ENCODE measurements at regions not wholly inside any gene's neighbourhood (a gene's known extent, or its start where the extent isn't known, plus 50 kb on each side); places are given as distances from the start of the nearest gene placed in this dataset.
"Not testable (repeated sequence)": the region's sequence is repeated elsewhere in the genome, so short reads cannot be mapped to it uniquely, and the experiment has no call there.

DNA sequence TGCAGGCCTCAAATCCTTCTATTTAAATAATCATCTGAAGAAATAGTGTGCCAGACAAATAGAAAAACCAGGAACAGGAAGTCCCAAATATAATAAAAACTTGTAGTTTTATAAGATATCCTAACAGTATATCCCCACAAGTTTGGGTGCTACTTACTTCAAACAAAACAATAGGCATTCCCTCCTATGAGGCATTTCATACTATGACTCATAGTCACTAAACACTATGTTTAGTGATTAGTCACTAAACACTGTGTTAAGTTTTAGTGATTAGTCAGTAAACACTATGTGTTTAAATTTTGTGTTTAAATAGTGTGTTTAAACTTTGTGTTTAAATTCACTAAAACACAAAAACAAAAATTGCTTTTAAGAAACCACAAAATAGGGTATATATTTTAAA, 407.0 kb upstream of the CDH19 start:
- DNase-seq (ENCODE audit: low read depth, low spot score) = no peak

DNA sequence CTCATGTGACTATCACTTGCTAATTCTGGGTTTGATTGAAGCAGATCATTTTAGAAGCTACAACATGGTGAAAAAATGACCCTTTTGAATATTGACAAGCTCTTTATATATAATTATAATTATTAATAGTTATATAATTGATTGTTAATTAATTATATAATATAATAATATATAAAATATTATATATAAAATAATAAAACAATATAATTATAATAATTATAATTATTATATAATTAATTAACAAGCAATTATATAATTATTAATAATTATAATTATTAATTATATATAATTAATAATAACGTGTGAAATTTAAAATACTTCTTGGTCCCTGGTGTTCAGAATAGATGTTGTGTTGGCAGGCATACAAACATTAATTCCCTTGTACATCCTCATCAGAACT, 404.1 kb upstream of the CDH19 start:
- no peak for DNase-seq (ENCODE audit: low read depth, low spot score)

DNA sequence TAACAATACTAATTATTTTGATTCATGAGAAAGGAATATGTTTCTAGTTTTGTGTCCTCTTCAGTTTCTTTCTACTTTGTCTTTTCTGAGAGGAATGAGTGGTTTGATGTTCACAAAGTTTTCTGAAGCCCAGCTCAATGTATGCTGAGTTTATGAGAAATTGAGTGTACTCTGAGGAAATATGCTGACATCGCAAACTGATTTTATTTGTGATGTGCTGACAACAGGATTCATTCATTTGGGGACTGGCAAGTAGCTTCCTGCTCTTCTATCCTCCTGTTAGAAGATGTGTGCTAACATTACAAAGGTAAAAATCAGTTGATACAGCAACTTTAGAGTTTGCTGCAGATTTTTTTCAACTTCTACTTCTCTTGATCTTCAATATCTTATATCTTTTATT, 403.2 kb upstream of the CDH19 start:
- DNase-seq (ENCODE audit: low read depth, low spot score) = no peak

DNA sequence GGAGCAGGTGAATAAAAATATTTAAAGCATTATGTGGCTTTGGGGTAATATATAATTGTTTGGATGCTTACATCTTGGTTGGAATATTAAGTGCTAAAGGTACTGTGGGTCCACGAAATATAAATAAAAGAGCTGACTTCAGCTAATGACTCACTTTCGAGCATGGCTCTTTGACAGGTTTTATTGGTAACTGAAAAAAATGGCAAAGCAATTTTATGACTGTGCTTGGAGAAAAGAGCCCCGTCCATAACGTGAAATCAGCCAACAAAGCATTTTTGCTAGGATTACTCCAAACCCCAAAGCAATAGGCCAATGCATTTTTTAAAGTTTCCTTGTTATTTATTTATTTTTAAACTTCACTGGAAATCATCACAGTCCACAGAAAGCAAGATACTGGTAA, 397.2 kb upstream of the CDH19 start:
- no peak for DNase-seq (ENCODE audit: low read depth, low spot score)

DNA sequence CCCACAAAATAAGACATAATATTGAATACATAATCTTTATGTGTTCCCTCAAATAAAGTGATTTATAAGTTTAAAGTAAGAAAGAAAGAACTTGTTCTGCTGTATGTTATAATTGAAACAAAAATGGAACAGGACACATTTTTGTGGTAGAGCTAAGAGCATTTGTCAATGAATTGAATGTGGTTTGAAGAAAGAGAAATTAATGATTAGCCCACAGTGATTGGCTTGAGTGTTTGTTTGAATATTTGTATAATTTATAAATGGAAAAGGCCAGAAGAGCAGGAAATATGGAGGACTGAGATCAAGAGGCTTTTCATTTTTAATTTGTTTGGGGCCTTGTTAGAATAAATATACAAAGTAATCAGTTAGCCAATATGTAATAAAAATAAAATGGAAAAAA, 395.1 kb upstream of the CDH19 start:
- DNase-seq (ENCODE audit: low read depth, low spot score) = no peak

DNA sequence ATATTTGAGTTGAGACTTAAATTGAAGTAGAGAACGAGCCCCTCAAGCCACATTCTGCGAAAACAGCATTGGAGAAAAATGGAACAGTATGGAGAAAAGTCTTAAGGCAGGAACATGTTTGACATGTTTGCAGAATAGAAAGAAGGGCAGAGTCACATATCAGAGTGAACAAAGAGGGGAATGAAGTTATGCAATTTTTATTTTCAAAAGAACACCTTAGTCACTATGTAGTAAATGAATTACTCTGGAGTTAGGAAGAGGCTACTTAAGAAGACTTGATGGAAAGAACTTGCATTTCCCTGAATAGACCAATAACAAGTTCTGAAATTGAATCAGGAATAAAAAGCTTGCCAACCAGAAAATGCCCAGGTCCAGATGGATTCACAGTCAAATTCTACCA, 391.4 kb upstream of the CDH19 start:
- no peak for DNase-seq (ENCODE audit: low read depth, low spot score)

DNA sequence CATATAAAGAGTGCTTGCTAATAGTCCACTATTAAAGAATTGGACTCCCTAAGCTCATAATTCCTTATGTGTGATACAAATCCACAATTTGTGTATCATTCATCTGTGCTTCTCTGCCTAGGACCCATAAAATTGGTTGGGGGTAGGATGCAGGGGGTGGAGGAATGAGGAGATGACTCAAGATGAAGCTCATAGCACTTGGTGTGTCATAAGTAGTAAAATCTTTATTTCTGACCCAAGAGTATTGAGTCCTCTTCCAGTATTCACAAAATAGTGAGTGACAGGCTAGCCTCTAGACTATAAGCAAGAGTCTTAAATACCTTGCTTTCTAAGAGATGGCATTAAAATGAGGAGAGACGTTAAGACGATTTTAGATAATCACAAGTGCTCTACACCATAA, 390.9 kb upstream of the CDH19 start:
- DNase-seq (ENCODE audit: low read depth, low spot score) = no peak

DNA sequence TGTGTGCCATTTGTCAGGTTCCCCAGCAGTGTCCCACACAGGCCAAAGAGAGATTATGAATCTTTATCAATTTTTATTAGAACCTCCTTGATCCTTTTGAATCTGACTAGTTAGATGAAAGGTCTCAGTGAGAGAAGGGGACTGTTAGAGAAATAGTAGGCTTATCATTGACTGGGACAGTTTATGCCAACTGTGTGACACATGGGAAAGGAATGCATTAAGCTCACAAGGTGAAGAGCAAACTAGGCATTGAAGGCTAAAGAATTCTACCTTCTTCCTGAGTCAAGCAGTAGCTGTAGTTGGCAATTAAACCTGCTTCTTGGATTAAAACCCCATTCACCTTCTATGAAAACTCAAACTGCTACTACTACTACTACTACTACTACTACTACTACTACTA, 389.6 kb upstream of the CDH19 start:
- DNase-seq (ENCODE audit: low read depth, low spot score) = no peak

DNA sequence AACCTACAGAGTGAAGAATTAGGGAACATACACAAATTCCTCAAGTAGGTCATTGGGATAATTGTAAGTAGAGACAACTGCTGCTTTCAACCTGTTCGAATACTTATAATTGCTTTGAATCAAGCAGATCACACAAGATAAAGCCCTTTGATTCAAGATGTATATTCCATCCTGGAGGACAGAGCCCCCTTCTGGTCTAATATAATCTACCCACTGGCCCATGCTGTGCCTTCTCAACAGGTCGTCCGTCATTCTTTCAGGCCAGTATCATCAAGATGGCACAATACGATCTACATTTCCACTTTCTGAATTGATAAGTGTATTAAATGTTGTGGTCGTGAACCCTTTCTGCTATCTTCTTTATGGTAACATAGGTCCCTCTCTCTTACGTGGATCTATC, 387.0 kb upstream of the CDH19 start:
- no peak for DNase-seq (ENCODE audit: low read depth, low spot score)

DNA sequence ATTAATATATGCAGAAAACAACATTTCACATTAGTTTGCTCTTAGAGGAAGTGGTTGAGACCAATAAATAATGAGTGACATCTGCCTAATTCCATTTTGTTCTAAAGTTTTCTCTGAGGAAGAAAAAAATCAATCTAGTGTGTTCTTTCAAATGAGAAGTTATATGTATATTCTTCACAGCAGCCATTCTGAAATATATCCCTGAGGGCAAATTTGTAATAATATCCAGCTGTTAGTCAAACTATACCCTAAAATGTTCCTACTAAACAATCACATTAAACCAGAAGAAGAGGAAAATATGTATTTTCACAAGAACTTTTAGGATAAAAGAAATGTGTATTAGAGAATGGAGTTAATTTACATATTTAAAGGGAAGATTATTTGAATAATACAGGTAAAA, 375.1 kb upstream of the CDH19 start:
- DNase-seq (ENCODE audit: low read depth, low spot score) = no peak

DNA sequence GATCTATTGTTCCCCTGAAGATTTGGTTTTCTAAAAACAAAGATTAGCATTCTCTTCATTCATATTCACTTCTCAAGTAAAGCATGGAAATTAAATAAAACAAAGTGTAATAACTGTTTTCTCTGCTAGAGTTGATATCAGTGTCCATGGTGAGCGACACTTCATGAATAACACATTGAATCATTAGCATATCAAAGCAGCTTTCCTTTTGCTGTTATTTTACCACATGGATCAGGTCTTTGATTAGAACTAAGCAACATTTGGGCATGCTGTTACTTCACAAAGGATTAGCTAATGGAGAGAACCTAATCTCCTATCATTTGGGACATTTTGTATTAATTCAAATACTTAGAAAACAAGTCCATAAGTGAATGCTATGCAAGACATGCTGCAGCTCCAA, 368.8 kb upstream of the CDH19 start:
- DNase-seq (ENCODE audit: low read depth, low spot score) = no peak

DNA sequence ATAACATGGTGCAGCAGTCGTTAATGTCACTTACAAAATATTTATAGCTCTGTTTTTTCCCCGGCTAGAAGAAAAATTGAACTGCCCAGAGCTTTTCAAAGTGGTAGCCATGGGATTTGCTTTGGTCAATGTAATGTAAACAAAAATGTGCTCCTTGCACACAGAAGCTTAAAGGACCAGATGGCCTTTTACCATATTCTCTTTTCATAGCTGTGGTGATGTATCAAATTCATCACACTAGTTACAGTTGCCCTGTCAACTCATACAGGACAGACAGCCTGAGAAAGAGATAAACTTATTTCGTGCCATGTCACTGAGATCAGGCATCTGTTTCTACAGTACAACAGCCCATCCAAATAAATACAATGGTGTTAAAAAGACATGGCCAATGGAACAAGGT, 368.1 kb upstream of the CDH19 start:
- DNase-seq (ENCODE audit: low read depth, low spot score) = no peak

DNA sequence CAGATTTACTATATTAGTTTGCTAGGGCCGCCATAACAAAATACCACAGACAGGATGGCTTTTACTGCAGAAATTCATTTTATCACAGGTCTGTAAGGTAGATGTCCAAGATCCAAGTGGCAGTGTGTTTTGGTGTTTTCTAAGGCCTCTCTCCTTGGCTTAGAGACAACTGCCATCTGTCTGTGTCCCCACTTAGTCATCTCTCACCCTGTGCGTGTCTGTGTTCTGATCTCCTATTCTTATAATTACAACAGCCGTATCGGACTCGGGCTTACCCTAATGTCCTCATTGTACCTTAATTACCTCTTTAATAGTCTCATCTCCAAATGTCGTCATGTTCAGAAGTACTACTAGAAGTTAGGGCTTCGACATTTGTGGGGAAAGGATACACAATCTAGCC, 362.3 kb upstream of the CDH19 start:
- DNase-seq (ENCODE audit: low read depth, low spot score) = no peak

DNA sequence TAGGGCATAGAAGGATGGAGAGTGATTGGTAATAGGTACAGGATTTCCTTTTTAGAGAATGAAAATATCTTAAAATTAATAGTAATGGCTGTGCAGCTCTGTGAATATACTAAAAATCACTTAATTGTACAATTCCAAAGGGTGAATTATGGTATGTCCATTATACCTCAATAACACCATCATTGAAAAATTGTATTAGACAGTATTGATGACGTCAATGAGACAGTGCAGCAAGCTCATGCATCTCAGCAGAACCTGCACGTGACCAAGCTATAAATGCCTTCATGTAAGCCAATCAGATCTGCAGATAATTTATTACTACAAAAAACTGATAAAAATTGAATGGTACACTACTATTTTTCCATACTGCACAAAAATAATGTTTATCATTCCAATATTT, 354.4 kb upstream of the CDH19 start:
- no peak for DNase-seq (ENCODE audit: low read depth, low spot score)

DNA sequence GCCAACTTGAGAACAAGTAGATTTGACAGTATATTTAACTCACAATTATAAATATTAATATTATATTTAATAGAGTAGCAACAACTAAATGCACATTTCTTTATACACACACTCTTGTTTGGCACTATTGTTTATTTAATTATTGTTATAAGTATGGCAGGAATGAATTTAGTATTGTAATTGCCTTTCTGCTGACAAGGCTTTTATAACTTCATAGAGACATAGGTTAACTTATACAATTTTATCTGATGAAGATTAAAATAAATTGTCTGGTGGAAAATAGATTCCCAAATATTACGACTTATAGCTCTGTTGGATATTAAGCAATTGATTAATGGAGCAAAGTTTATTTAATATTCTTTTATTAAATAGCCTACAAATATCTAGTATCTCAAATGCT, 347.9 kb upstream of the CDH19 start:
- no peak for DNase-seq (ENCODE audit: low read depth, low spot score)

DNA sequence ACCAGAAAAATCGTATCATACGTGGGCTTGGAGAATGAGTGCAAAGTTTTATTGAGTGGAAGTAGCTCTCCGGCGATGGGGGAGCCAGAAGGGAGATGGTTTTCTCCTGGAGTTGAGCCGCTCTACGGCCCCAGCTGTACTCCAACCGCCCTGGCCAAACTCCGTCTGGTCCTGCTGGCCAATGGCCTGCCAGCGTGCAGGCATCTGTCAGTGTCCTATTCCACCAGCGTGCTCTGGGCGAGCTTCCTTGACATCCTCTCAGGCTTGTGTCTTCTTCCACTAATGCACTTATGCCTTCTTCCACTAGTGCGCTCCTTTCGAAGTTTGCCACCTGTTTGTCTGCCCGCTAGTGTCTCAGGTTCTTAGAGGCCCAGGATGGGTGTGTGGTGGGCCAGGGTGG, 345.5 kb upstream of the CDH19 start:
- no peak for DNase-seq (ENCODE audit: low read depth, low spot score)

DNA sequence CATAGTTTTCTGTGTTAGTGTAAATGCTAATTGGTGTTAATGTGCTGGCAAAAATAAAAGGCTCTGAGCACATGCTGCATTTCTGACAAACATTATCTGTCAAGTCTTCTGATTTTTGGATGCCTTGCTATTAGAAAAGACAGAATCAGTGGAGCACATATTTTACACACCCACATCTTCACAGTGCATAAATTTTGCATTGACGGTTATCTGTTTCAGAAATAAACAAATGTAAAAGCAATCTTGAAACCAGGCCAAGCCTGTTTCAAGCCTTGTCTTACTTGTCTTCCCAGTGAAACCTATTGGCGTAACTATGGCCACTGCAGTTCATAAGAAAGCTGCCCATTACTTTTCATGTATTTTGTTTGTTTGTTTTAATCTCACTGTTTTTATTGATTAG, 333.7 kb upstream of the CDH19 start:
- no peak for DNase-seq (ENCODE audit: low read depth, low spot score)

DNA sequence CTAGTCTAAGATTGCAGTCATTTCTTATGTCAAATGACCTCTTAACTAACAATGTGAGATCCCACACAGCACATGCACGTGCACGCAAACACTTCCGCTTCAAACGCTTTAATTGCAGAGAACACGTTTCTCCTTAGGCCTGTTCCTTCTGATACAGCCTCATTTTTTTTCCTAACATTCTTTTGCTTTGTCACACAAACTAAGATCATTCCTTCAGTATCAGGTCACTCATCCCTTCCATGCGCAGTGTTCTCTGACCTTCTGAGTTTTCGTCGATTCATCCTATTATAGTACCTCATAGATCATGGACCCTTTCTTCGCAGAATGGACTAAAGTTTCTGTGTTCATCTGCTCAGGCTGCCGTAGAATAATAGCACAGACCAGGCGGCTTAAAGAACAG, 327.1 kb upstream of the CDH19 start:
- no peak for DNase-seq (ENCODE audit: low read depth, low spot score)

DNA sequence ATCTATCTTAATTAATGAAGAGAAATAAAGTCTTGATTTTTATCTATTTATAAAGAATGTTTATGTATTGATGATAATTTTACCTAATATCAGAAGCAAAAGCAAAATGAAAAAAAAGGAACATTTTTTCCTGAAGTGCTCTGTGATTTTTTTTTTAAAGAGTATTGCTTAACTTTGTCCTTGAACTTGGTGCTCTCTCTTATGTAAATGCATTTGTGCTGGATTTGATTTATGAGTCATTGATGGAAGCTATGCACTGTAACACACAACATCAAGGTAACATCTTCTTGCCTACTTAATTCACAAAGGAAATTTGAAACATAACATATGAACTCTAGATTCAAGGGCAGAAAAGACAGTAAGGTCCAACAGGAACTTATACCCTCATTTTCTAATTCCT, 312.9 kb upstream of the CDH19 start:
- no peak for DNase-seq (ENCODE audit: low read depth, low spot score)

DNA sequence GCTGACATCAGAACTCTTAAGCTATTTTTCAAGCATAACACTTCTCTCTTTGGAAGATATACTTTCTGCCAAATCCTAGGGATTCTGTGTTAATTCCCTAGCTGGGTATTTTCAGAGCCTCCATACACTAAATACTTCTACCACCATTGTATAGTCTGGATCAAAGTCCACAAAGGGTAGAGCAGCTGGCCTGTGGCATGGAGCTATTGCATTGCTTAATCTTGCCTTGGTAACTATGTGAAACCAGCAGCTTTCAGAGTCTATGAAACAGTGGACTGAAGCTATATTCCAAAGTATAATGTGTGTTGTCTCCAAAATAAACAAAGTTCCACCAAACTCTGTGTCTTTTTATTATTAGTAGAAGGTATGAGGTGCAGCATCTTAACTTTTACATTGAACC, 296.9 kb upstream of the CDH19 start:
- no peak for DNase-seq (ENCODE audit: low read depth, low spot score)

DNA sequence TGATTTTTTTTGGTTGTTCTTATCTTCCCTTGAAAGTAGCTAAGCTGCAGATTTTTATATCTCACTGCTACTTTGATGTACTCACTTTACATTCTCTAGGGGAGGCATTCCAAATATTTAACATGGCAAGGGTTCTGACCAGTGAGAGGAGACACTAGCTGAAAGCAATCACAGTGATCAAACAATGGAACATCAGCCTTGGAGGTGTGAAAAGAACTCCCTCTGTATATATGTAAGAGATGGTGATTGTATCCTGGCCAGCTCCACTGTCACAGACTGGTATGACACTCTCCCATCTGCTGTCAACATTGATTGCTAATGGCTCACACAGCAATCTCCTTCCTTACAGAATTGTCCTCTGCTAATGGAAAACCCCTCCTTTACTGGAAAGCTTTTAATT, 291.7 kb upstream of the CDH19 start:
- DNase-seq (ENCODE audit: low read depth, low spot score) = no peak

DNA sequence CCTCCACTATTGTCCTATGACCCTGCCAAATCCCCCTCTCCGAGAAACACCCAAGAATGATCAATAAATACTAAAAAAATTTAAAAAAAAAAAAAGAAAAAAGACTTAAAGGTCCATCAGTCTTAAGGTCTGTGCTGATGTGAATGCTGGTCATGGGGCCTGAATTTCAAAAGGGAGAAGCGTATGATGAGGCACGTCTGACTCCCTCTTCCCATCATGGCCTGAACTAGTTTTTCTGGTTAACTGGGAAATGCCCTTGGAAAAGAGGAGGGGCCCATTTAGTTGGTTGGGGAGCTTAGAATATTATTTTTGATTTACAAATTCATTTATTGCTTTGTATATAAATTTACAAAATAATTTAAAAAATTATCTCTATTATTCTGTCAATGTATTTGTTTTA, 291.0 kb upstream of the CDH19 start:
- DNase-seq (ENCODE audit: low read depth, low spot score) = no peak

DNA sequence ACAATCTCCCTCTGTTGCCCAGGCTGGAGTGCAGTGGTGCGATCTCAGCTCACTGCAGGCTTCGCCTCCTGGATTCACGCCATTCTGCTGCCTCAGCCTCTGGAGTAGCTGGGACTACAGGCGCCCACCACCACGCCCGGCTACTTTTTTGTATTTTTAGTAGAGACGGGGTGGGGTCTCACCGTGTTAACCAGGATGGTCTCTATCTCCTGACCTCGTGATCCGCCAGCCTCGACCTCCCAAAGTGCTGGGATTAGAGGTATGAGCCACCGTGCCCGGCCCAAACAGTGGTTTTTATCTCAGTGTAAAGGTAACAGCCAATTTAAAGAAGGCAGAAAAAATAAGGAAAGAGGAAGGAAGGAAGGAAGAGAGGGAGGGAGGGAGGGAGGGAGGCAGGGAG, 288.5 kb upstream of the CDH19 start:
- DNase-seq (ENCODE audit: low read depth, low spot score) = not testable (repeated sequence)

DNA sequence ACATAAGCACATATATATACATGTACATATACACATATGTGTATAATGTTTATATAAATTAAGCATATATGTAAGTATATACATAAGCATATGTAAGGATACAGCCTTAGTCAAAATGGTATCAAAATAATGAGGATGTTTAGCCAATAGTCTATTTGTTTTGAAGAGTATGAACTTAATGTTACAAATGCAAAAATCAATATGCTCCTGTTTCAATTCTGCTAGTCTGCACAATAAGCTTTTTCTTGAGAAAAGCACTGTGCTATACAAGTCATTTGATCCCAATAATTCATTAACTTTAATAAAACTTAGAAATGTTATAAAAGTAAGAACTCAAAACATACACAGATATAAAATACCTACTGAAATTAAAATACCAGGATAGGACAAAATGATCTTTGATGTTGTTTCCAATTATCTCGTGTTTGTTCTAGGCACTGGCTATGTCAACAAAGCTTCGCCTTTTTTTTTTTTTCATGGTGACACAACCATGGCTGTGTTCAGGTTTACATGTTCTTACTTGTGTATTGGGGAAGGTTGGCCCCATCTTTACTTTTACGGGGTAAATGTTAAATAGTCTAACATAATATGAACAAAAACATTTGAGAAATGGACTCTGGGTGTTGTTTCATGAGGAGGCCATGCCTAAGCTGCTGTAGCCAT, 271.1 kb upstream of the CDH19 start:
- no peak for DNase-seq (ENCODE audit: low read depth, low spot score)

DNA sequence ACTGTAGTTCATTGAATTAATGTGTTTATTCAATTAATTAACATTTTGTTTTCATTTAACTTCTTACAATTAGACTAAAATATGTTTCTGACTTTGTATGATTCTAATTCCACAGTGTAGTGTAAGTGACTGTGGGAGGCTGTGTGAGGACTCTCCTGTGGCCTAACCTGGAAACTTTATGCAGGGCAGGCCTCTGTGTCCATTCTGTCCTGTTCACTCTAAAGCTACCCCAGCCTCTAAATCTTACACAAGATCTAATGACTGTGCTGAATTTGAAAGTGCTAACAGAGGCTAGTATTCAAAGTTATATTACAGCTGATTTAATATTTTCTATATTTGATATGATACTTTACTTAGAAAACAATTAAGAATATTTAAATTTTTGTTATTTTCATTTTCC, 270.5 kb upstream of the CDH19 start:
- DNase-seq (ENCODE audit: low read depth, low spot score) = no peak

All from activated naive CD8-positive, alpha-beta T cell treated with anti-CD3 and anti-CD28 coated beads, Interleukin-2, amount 50 U/mL, for 16 hours (primary cell).